ENCODE measurements at regions not wholly inside any gene's neighbourhood (a gene's known extent, or its start where the extent isn't known, plus 50 kb on each side); places are given as distances from the start of the nearest gene placed in this dataset.

DNA sequence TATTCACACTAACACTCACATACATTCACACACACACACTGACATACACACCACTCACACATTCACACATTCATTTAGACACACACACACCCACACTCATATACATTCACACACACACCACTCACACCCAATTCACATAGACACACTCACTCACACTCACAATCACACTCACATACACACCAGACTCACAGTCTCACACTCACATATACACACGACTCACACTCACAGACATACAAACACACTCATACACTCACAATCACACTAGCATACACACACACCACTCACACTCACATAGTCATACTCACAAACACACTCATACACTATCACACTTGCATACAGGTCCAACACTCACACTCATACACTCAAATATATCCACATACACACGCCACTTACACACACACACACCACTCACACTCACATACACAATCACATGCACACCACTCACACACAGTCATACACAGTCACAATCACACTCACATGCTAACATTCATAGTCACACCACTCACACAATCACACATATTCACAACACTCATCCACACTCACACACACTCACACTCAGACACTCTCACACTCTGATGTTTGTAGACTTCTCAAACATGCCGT, 312.6 kb downstream of the SFMBT2 start:
- Mint-ChIP-seq H3K27me3 (ENCODE audit: insufficient read depth, low read depth, poor library complexity) (no peaks in the 10 kb centered on the region), H3K4me3 (no peak overlapping the region), H3K9me3 (no peaks in the 10 kb centered on the region), H3K27ac (no peak overlapping the region), H3K4me1 (no peaks in the 10 kb centered on the region), H3K36me3 (ENCODE audit: low read depth) (no peaks in the 10 kb centered on the region)
- DNase-seq (ENCODE audit: low spot score) (no peak), ATAC-seq (no peak)
- Histone ChIP-seq H2AFZ (no peak overlapping the region), H3K4me1 (ENCODE audit: insufficient read depth) (no peaks in the 10 kb centered on the region), H3K27me3 (ENCODE audit: insufficient read depth) (no peaks in the 10 kb centered on the region), H3K4me2 (no peak overlapping the region), H4K20me1 (replicated peaks; ENCODE audit: insufficient read depth) (no peaks in the 10 kb centered on the region), H3K36me3 (ENCODE audit: insufficient read depth) (no peaks in the 10 kb centered on the region), H3K9me2 (ENCODE audit: insufficient read depth) (0 out of 2 replicates have a peak, but pooled peaks cover 3% of the 10 kb centered on the region), H3K79me2 (replicated peaks; ENCODE audit: insufficient read depth) (no peaks in the 10 kb centered on the region), H3K27ac (ENCODE audit: low read depth) (no peak overlapping the region), H3F3A (replicated peaks; ENCODE audit: low read depth) (no peaks in the 10 kb centered on the region), H3K4me3 (no peak overlapping the region)
- TF ChIP-seq POLR2AphosphoS5 (IDR thresholded peaks at IDR 0.05; ENCODE audit: low read depth) (no peak), STAT1 (IDR thresholded peaks at IDR 0.05; ENCODE audit: unreplicated experiment) (no peak), EZH2phosphoT487 (IDR thresholded peaks at IDR 0.05; ENCODE audit: unreplicated experiment) (no peak), EZH2 (IDR thresholded peaks at IDR 0.05; ENCODE audit: low read depth, unreplicated experiment) (no peak), CREB1 (CRISPR knock-in tag; IDR thresholded peaks at IDR 0.05; ENCODE audit: low read depth) (no peak), ZNF114 (CRISPR knock-in tag; IDR thresholded peaks at IDR 0.05) (no peak), JUNB (IDR thresholded peaks at IDR 0.05; ENCODE audit: unreplicated experiment) (no peak), ZNF331 (CRISPR knock-in tag; IDR thresholded peaks at IDR 0.05; ENCODE audit: low read depth) (no peak), NANOG (IDR thresholded peaks at IDR 0.05; ENCODE audit: borderline replicate concordance) (no peak)
- TF ChIP-seq, protein P1, sequence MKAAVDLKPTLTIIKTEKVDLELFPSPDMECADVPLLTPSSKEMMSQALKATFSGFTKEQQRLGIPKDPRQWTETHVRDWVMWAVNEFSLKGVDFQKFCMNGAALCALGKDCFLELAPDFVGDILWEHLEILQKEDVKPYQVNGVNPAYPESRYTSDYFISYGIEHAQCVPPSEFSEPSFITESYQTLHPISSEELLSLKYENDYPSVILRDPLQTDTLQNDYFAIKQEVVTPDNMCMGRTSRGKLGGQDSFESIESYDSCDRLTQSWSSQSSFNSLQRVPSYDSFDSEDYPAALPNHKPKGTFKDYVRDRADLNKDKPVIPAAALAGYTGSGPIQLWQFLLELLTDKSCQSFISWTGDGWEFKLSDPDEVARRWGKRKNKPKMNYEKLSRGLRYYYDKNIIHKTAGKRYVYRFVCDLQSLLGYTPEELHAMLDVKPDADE (IDR thresholded peaks at IDR 0.05), result no peak
- TF ChIP-seq, protein P2, sequence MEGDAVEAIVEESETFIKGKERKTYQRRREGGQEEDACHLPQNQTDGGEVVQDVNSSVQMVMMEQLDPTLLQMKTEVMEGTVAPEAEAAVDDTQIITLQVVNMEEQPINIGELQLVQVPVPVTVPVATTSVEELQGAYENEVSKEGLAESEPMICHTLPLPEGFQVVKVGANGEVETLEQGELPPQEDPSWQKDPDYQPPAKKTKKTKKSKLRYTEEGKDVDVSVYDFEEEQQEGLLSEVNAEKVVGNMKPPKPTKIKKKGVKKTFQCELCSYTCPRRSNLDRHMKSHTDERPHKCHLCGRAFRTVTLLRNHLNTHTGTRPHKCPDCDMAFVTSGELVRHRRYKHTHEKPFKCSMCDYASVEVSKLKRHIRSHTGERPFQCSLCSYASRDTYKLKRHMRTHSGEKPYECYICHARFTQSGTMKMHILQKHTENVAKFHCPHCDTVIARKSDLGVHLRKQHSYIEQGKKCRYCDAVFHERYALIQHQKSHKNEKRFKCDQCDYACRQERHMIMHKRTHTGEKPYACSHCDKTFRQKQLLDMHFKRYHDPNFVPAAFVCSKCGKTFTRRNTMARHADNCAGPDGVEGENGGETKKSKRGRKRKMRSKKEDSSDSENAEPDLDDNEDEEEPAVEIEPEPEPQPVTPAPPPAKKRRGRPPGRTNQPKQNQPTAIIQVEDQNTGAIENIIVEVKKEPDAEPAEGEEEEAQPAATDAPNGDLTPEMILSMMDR (conservative IDR thresholded peaks at IDR 0.05; ENCODE audit: low read depth in 2 of 2), result no peak
- TF ChIP-seq, protein P3, sequence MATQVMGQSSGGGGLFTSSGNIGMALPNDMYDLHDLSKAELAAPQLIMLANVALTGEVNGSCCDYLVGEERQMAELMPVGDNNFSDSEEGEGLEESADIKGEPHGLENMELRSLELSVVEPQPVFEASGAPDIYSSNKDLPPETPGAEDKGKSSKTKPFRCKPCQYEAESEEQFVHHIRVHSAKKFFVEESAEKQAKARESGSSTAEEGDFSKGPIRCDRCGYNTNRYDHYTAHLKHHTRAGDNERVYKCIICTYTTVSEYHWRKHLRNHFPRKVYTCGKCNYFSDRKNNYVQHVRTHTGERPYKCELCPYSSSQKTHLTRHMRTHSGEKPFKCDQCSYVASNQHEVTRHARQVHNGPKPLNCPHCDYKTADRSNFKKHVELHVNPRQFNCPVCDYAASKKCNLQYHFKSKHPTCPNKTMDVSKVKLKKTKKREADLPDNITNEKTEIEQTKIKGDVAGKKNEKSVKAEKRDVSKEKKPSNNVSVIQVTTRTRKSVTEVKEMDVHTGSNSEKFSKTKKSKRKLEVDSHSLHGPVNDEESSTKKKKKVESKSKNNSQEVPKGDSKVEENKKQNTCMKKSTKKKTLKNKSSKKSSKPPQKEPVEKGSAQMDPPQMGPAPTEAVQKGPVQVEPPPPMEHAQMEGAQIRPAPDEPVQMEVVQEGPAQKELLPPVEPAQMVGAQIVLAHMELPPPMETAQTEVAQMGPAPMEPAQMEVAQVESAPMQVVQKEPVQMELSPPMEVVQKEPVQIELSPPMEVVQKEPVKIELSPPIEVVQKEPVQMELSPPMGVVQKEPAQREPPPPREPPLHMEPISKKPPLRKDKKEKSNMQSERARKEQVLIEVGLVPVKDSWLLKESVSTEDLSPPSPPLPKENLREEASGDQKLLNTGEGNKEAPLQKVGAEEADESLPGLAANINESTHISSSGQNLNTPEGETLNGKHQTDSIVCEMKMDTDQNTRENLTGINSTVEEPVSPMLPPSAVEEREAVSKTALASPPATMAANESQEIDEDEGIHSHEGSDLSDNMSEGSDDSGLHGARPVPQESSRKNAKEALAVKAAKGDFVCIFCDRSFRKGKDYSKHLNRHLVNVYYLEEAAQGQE (IDR thresholded peaks at IDR 0.05; ENCODE audit: unreplicated experiment), result no peak
- TF ChIP-seq, protein P4, sequence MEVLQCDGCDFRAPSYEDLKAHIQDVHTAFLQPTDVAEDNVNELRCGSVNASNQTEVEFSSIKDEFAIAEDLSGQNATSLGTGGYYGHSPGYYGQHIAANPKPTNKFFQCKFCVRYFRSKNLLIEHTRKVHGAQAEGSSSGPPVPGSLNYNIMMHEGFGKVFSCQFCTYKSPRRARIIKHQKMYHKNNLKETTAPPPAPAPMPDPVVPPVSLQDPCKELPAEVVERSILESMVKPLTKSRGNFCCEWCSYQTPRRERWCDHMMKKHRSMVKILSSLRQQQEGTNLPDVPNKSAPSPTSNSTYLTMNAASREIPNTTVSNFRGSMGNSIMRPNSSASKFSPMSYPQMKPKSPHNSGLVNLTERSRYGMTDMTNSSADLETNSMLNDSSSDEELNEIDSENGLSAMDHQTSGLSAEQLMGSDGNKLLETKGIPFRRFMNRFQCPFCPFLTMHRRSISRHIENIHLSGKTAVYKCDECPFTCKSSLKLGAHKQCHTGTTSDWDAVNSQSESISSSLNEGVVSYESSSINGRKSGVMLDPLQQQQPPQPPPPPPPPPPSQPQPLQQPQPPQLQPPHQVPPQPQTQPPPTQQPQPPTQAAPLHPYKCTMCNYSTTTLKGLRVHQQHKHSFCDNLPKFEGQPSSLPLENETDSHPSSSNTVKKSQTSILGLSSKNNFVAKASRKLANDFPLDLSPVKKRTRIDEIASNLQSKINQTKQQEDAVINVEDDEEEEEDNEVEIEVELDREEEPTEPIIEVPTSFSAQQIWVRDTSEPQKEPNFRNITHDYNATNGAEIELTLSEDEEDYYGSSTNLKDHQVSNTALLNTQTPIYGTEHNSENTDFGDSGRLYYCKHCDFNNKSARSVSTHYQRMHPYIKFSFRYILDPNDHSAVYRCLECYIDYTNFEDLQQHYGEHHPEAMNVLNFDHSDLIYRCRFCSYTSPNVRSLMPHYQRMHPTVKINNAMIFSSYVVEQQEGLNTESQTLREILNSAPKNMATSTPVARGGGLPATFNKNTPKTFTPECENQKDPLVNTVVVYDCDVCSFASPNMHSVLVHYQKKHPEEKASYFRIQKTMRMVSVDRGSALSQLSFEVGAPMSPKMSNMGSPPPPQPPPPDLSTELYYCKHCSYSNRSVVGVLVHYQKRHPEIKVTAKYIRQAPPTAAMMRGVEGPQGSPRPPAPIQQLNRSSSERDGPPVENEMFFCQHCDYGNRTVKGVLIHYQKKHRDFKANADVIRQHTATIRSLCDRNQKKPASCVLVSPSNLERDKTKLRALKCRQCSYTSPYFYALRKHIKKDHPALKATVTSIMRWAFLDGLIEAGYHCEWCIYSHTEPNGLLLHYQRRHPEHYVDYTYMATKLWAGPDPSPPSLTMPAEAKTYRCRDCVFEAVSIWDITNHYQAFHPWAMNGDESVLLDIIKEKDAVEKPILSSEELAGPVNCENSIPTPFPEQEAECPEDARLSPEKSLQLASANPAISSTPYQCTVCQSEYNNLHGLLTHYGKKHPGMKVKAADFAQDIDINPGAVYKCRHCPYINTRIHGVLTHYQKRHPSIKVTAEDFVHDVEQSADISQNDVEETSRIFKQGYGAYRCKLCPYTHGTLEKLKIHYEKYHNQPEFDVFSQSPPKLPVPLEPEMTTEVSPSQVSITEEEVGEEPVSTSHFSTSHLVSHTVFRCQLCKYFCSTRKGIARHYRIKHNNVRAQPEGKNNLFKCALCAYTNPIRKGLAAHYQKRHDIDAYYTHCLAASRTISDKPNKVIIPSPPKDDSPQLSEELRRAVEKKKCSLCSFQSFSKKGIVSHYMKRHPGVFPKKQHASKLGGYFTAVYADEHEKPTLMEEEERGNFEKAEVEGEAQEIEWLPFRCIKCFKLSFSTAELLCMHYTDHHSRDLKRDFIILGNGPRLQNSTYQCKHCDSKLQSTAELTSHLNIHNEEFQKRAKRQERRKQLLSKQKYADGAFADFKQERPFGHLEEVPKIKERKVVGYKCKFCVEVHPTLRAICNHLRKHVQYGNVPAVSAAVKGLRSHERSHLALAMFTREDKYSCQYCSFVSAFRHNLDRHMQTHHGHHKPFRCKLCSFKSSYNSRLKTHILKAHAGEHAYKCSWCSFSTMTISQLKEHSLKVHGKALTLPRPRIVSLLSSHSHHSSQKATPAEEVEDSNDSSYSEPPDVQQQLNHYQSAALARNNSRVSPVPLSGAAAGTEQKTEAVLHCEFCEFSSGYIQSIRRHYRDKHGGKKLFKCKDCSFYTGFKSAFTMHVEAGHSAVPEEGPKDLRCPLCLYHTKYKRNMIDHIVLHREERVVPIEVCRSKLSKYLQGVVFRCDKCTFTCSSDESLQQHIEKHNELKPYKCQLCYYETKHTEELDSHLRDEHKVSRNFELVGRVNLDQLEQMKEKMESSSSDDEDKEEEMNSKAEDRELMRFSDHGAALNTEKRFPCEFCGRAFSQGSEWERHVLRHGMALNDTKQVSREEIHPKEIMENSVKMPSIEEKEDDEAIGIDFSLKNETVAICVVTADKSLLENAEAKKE (CRISPR knock-in tag; IDR thresholded peaks at IDR 0.05), result no peak
